Liver (tissue), 8 donors: ENCODE measurements at regions not wholly inside any gene's neighbourhood (a gene's known extent, or its start where the extent isn't known, plus 50 kb on each side); places are given as distances from the start of the nearest gene placed in this dataset.

ENCODE experiments used
- DNase-seq: peaks from one replicate; pipeline ENCODE4 v3.0.0-alpha.2; 2017; ENCODE audit warnings: low spot score
- H3K27ac ChIP-seq, 2 donors: one replicate each; pipeline ENCODE4 v1.7.0; 2013; ENCODE audit warnings: inconsistent platforms in 2 of 2, low read length in 2 of 2, control low read depth in 1 of 2, low read depth in 1 of 2, mild to moderate bottlenecking in 1 of 2
- H3K27me3 ChIP-seq, 4 donors: one replicate each; pipeline versions ENCODE4 v1.6.1 to v1.7.0; 2013; ENCODE audit warnings: low read length in 3 of 4, inconsistent platforms in 1 of 4, mild to moderate bottlenecking in 1 of 4, moderate library complexity in 1 of 4; ENCODE audit not compliant: control insufficient read depth in 4 of 4, insufficient read depth in 4 of 4
- H3K36me3 ChIP-seq, 4 donors: one replicate each; pipeline versions ENCODE4 v1.6.1 to v1.7.0; 2013; ENCODE audit warnings: low read length in 3 of 4, mild to moderate bottlenecking in 3 of 4, low read depth in 1 of 4, moderate library complexity in 1 of 4; ENCODE audit not compliant: control insufficient read depth in 4 of 4, insufficient read depth in 3 of 4
- H3K4me1 ChIP-seq, 4 donors: one replicate each; pipeline versions ENCODE4 v1.6.1 to v1.7.0; 2013; ENCODE audit warnings: low read length in 3 of 4, mild to moderate bottlenecking in 3 of 4, moderate library complexity in 1 of 4; ENCODE audit not compliant: control insufficient read depth in 4 of 4, insufficient read depth in 4 of 4
- H3K4me3 ChIP-seq, 3 donors: one replicate each; pipeline versions ENCODE4 v1.6.1 to v1.7.0; 2013; ENCODE audit warnings: low read length in 3 of 3, control low read depth in 1 of 3, low read depth in 1 of 3, mild to moderate bottlenecking in 1 of 3
- H3K9ac ChIP-seq, 2 donors: one replicate each; pipeline ENCODE4 v1.7.0; 2013; ENCODE audit warnings: low read length in 2 of 2, mild to moderate bottlenecking in 2 of 2, moderate library complexity in 2 of 2, control low read depth in 1 of 2, low read depth in 1 of 2
- H3K9me3 ChIP-seq, 4 donors: one replicate each; pipeline versions ENCODE4 v1.6.1 to v1.7.0; 2013; ENCODE audit warnings: low read length in 3 of 4; ENCODE audit not compliant: control insufficient read depth in 4 of 4
- ATF3 ChIP-seq: IDR thresholded peaks from 2 replicates; pipeline ENCODE4 v1.6.1; 2016; ENCODE audit warnings: antibody characterized with exemption
- CTCF ChIP-seq: fragments of 150-350 bp; IDR thresholded peaks from 2 replicates; pipeline ENCODE4 v1.5.1; 2017; ENCODE audit warnings: improper control_type of control experiment, low read depth, low read length; ENCODE audit not compliant: missing input control
- EGR1 ChIP-seq, 2 donors: IDR thresholded peaks; 2 replicates each; pipeline ENCODE4 v1.6.1; 2016 to 2018; ENCODE audit warnings: antibody characterized with exemption in 2 of 2, low read depth in 2 of 2
- FOXA1 ChIP-seq: IDR thresholded peaks from 2 replicates; pipeline ENCODE4 v1.6.1; 2016; ENCODE audit warnings: antibody characterized with exemption
- FOXA2 ChIP-seq: IDR thresholded peaks from 2 replicates; pipeline ENCODE4 v1.6.1; 2016; ENCODE audit warnings: antibody characterized with exemption
- GABPA ChIP-seq, 2 donors: IDR thresholded peaks in 1 of 2; conservative IDR thresholded peaks in 1 of 2; 2 replicates each; pipeline ENCODE4 v1.6.1; 2016; ENCODE audit warnings: antibody characterized with exemption in 2 of 2, mild to moderate bottlenecking in 1 of 2, moderate library complexity in 1 of 2
- HNF4A ChIP-seq, 2 donors: conservative IDR thresholded peaks; 2 replicates each; pipeline ENCODE4 v1.6.1; 2016; ENCODE audit warnings: antibody characterized with exemption in 2 of 2, mild to moderate bottlenecking in 2 of 2
- HNF4G ChIP-seq: IDR thresholded peaks from 2 replicates; pipeline ENCODE4 v1.6.1; 2016; ENCODE audit warnings: antibody characterized with exemption
- JUND ChIP-seq, 2 donors: IDR thresholded peaks; 2 replicates each; pipeline ENCODE4 v1.6.1; 2016; ENCODE audit warnings: antibody characterized with exemption in 2 of 2
- NR2F2 ChIP-seq: IDR thresholded peaks from 2 replicates; pipeline ENCODE4 v1.6.1; 2016; ENCODE audit warnings: antibody characterized with exemption
- RAD21 ChIP-seq, 2 donors: IDR thresholded peaks; 2 replicates each; pipeline ENCODE4 v1.6.1; 2016; ENCODE audit warnings: antibody characterized with exemption in 2 of 2, mild to moderate bottlenecking in 2 of 2
- RXRA ChIP-seq, 2 donors: IDR thresholded peaks; 2 replicates each; pipeline ENCODE4 v1.6.1; 2017 to 2018; ENCODE audit warnings: antibody characterized with exemption in 2 of 2, mild to moderate bottlenecking in 1 of 2
- TAF1 ChIP-seq: conservative IDR thresholded peaks from 2 replicates; pipeline ENCODE4 v1.6.1; 2016; ENCODE audit warnings: antibody characterized with exemption, mild to moderate bottlenecking
- YY1 ChIP-seq: IDR thresholded peaks from 2 replicates; pipeline ENCODE4 v1.6.1; 2016; ENCODE audit warnings: antibody characterized with exemption, mild to moderate bottlenecking
- WGBS: extraction: QIAGEN DNeasy Blood & Tissue Kit; methylation state at CpG from one replicate; pipeline ENCODE4 v1.1.7; 2013; 5-methylcytosine and 5-hydroxymethylcytosine counted together
- TF ChIP-seq, protein P1 (sequence below): IDR thresholded peaks from 2 replicates; pipeline ENCODE4 v1.6.1; 2016; ENCODE audit warnings: antibody characterized with exemption
- TF ChIP-seq, protein P2 (sequence below): IDR thresholded peaks from 2 replicates; pipeline ENCODE4 v1.6.1; 2016; ENCODE audit warnings: antibody characterized with exemption, mild to moderate bottlenecking
- TF ChIP-seq, protein P3 (sequence below): IDR thresholded peaks from 2 replicates; pipeline ENCODE4 v1.6.1; 2016; ENCODE audit warnings: antibody characterized with exemption
- donor health status: healthy.
- donor health status: healthy.
- donor health status: healthy.
- donor health status: healthy.
- donor health status: healthy.

DNA sequence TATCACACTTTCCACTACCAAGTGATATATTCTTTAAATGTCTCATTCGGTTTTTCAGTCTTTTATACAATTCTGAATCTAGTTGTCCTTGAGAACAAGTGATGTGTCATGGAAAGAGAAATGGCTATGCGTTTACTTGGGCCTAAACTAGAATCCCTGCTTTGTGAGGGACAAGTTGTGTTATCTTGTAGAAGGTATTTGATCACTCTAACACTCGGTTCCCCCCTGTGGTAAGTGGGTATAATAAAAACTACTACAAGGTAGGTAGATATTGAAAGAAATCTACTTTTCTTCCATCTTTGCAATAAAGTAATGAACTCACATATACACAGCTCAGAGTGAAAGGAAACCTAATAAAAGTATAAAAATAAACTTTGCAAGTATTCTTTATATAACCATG lies 108.9 kb downstream of the MANEA start:
- DNase-seq: no peak
- no peaks in the 10 kb centered on the region for H3K9me3 ChIP-seq
- WGBS: 54% methylated on average over 3 of the region's 3 CpGs
- H3K4me3 ChIP-seq: no peak overlapping the region
- no peaks in the 10 kb centered on the region for H3K27me3 ChIP-seq
- H3K4me1 ChIP-seq: no peaks in the 10 kb centered on the region
- H3K36me3 ChIP-seq: no peaks in the 10 kb centered on the region
- no peak overlapping the region for H3K27ac ChIP-seq
- TF ChIP-seq RAD21 (IDR thresholded peaks at IDR 0.05): peak; percentile 9 to 25
- TF ChIP-seq FOXA1: no peak
- no peak overlapping the region for H3K9ac ChIP-seq

GRCh38 chr6:95686895-95687294 lies 109.6 kb downstream of the MANEA start:
- Histone ChIP-seq H3K36me3 (no peaks in the 10 kb centered on the region), H3K4me1 (no peaks in the 10 kb centered on the region), H3K27ac (no peak overlapping the region), H3K9ac (no peak overlapping the region), H3K4me3 (no peak overlapping the region), H3K27me3 (no peaks in the 10 kb centered on the region), H3K9me3 (no peaks in the 10 kb centered on the region)
- DNase-seq: no peak
- WGBS: 76% methylated on average over 1 of the region's 1 CpG
- TF ChIP-seq HNF4G: no peak
- no peak for TF ChIP-seq FOXA1
- no peak for TF ChIP-seq TAF1
- TF ChIP-seq RAD21 (IDR thresholded peaks at IDR 0.05): no peak
- TF ChIP-seq, protein P1, sequence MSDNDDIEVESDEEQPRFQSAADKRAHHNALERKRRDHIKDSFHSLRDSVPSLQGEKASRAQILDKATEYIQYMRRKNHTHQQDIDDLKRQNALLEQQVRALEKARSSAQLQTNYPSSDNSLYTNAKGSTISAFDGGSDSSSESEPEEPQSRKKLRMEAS: no peak
- no peak for TF ChIP-seq FOXA2
- TF ChIP-seq YY1: no peak
- TF ChIP-seq RXRA (IDR thresholded peaks at IDR 0.05): no peak
- TF ChIP-seq GABPA (IDR thresholded peaks at IDR 0.05 in 1 of 2, conservative IDR thresholded peaks at IDR 0.05 in 1 of 2): no peak
- no peak for TF ChIP-seq HNF4A (conservative IDR thresholded peaks at IDR 0.05)
- TF ChIP-seq NR2F2: no peak

- TF ChIP-seq GABPA (IDR thresholded peaks at IDR 0.05 in 1 of 2, conservative IDR thresholded peaks at IDR 0.05 in 1 of 2) (no peak), CTCF (no peak), EGR1 (IDR thresholded peaks at IDR 0.05; ENCODE audit: low read depth in 2 of 2) (no peak), RXRA (IDR thresholded peaks at IDR 0.05) (no peak), YY1 (no peak), HNF4G (no peak), ATF3 (no peak), FOXA2 (no peak), RAD21 (IDR thresholded peaks at IDR 0.05) (no peak), NR2F2 (no peak), HNF4A (conservative IDR thresholded peaks at IDR 0.05) (no peak), FOXA1 (no peak), JUND (IDR thresholded peaks at IDR 0.05) (no peak), TAF1 (no peak)
- TF ChIP-seq, protein P1: no peak
- TF ChIP-seq, protein P2, sequence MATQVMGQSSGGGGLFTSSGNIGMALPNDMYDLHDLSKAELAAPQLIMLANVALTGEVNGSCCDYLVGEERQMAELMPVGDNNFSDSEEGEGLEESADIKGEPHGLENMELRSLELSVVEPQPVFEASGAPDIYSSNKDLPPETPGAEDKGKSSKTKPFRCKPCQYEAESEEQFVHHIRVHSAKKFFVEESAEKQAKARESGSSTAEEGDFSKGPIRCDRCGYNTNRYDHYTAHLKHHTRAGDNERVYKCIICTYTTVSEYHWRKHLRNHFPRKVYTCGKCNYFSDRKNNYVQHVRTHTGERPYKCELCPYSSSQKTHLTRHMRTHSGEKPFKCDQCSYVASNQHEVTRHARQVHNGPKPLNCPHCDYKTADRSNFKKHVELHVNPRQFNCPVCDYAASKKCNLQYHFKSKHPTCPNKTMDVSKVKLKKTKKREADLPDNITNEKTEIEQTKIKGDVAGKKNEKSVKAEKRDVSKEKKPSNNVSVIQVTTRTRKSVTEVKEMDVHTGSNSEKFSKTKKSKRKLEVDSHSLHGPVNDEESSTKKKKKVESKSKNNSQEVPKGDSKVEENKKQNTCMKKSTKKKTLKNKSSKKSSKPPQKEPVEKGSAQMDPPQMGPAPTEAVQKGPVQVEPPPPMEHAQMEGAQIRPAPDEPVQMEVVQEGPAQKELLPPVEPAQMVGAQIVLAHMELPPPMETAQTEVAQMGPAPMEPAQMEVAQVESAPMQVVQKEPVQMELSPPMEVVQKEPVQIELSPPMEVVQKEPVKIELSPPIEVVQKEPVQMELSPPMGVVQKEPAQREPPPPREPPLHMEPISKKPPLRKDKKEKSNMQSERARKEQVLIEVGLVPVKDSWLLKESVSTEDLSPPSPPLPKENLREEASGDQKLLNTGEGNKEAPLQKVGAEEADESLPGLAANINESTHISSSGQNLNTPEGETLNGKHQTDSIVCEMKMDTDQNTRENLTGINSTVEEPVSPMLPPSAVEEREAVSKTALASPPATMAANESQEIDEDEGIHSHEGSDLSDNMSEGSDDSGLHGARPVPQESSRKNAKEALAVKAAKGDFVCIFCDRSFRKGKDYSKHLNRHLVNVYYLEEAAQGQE: no peak
- TF ChIP-seq, protein P3, sequence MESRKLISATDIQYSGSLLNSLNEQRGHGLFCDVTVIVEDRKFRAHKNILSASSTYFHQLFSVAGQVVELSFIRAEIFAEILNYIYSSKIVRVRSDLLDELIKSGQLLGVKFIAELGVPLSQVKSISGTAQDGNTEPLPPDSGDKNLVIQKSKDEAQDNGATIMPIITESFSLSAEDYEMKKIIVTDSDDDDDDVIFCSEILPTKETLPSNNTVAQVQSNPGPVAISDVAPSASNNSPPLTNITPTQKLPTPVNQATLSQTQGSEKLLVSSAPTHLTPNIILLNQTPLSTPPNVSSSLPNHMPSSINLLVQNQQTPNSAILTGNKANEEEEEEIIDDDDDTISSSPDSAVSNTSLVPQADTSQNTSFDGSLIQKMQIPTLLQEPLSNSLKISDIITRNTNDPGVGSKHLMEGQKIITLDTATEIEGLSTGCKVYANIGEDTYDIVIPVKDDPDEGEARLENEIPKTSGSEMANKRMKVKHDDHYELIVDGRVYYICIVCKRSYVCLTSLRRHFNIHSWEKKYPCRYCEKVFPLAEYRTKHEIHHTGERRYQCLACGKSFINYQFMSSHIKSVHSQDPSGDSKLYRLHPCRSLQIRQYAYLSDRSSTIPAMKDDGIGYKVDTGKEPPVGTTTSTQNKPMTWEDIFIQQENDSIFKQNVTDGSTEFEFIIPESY: no peak
- Histone ChIP-seq H3K9me3 (no peaks in the 10 kb centered on the region), H3K27me3 (no peaks in the 10 kb centered on the region), H3K27ac (no peak overlapping the region), H3K4me3 (no peak overlapping the region), H3K4me1 (no peaks in the 10 kb centered on the region), H3K9ac (no peak overlapping the region), H3K36me3 (no peaks in the 10 kb centered on the region)
- DNase-seq: no peak
These were observed 110.5 kb downstream of the MANEA start for GRCh38 chr6:95687839-95688238.
